PFSK-1 (cell line): ENCODE measurements at regions not wholly inside any gene's neighbourhood (a gene's known extent, or its start where the extent isn't known, plus 50 kb on each side); places are given as distances from the start of the nearest gene placed in this dataset.

Source experiments
- FOXP2 ChIP-seq: optimal IDR thresholded peaks from 2 replicates; pipeline ENCODE3; 2011; ENCODE audit warnings: borderline replicate concordance, control low read depth, inconsistent platforms; ENCODE audit not compliant: insufficient read depth; ENCODE audit errors: extremely low read length, extremely low read depth
- POLR2AphosphoS5 ChIP-seq: IDR thresholded peaks from 2 replicates; pipeline ENCODE4 v1.6.1; 2012; ENCODE audit warnings: low read depth, mild to moderate bottlenecking, control low read depth, low read length, moderate library complexity
- SIN3A ChIP-seq: IDR thresholded peaks from 2 replicates; pipeline ENCODE4 v1.6.1; 2012; ENCODE audit warnings: mild to moderate bottlenecking, low read length, moderate library complexity, borderline replicate concordance; ENCODE audit not compliant: insufficient read depth
- TAF1 ChIP-seq: IDR thresholded peaks from 2 replicates; pipeline ENCODE4 v1.6.1; 2012; ENCODE audit warnings: low read length, control low read depth, borderline replicate concordance; ENCODE audit not compliant: insufficient read depth
- TF ChIP-seq, protein P1 (sequence below), 2 experiments: IDR thresholded peaks; 2 replicates each; pipeline versions ENCODE4 v1.6.1 to v1.8.0; 2011 to 2012; ENCODE audit warnings: low read depth in 2 of 2, low read length in 2 of 2, control low read depth in 1 of 2, inconsistent platforms in 1 of 2, mild to moderate bottlenecking in 1 of 2, moderate library complexity in 1 of 2; ENCODE audit not compliant: insufficient read depth in 1 of 2

- TF ChIP-seq SIN3A (no peak), TAF1 (no peak), POLR2AphosphoS5 (no peak), FOXP2 (no peak)
- TF ChIP-seq, protein P1, sequence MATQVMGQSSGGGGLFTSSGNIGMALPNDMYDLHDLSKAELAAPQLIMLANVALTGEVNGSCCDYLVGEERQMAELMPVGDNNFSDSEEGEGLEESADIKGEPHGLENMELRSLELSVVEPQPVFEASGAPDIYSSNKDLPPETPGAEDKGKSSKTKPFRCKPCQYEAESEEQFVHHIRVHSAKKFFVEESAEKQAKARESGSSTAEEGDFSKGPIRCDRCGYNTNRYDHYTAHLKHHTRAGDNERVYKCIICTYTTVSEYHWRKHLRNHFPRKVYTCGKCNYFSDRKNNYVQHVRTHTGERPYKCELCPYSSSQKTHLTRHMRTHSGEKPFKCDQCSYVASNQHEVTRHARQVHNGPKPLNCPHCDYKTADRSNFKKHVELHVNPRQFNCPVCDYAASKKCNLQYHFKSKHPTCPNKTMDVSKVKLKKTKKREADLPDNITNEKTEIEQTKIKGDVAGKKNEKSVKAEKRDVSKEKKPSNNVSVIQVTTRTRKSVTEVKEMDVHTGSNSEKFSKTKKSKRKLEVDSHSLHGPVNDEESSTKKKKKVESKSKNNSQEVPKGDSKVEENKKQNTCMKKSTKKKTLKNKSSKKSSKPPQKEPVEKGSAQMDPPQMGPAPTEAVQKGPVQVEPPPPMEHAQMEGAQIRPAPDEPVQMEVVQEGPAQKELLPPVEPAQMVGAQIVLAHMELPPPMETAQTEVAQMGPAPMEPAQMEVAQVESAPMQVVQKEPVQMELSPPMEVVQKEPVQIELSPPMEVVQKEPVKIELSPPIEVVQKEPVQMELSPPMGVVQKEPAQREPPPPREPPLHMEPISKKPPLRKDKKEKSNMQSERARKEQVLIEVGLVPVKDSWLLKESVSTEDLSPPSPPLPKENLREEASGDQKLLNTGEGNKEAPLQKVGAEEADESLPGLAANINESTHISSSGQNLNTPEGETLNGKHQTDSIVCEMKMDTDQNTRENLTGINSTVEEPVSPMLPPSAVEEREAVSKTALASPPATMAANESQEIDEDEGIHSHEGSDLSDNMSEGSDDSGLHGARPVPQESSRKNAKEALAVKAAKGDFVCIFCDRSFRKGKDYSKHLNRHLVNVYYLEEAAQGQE (IDR thresholded peaks at IDR 0.05; ENCODE audit: insufficient read depth in 1 of 2, low read depth in 2 of 2, low read length in 2 of 2) = no peak
Observed at GRCh38 chr13:50071379-50071778, 56.1 kb downstream of the KCNRG start.

GRCh38 chr13:50072676-50073075 is 57.4 kb downstream of the KCNRG start:
- no peak for TF ChIP-seq FOXP2
- no peak for TF ChIP-seq POLR2AphosphoS5
- no peak for TF ChIP-seq SIN3A
- no peak for TF ChIP-seq TAF1
- TF ChIP-seq, protein P1 (IDR thresholded peaks at IDR 0.05; ENCODE audit: insufficient read depth in 1 of 2, low read depth in 2 of 2, low read length in 2 of 2) = no peak

GRCh38 chr13:50073340-50073739 is 58.1 kb downstream of the KCNRG start:
- TF ChIP-seq POLR2AphosphoS5 (no peak), TAF1 (no peak), SIN3A (no peak), FOXP2 (no peak)
- TF ChIP-seq, protein P1 (IDR thresholded peaks at IDR 0.05; ENCODE audit: insufficient read depth in 1 of 2, low read depth in 2 of 2, low read length in 2 of 2) = no peak

DNA sequence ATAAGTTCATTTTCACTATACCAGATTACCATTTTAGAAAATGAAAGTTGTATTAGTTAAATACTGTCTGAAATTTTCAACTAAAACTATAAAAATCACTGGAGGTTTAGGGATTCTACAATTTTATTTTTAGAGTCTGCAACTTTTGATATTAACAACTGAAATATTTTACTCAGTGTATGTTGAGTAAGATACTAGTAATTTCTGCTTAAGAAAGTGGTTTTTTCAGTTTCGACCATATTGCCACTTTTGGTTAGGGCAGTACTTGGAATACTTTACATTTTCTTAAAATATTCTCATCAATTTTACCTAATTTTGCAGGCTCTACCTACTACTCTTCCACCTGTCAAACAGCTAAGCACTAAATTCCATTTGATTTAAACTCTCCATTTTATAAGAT is 59.6 kb downstream of the KCNRG start:
- TF ChIP-seq, protein P1 (IDR thresholded peaks at IDR 0.05; ENCODE audit: insufficient read depth in 1 of 2, low read depth in 2 of 2, low read length in 2 of 2) = no peak
- TF ChIP-seq POLR2AphosphoS5 (no peak), SIN3A (no peak), FOXP2 (no peak), TAF1 (no peak)

DNA sequence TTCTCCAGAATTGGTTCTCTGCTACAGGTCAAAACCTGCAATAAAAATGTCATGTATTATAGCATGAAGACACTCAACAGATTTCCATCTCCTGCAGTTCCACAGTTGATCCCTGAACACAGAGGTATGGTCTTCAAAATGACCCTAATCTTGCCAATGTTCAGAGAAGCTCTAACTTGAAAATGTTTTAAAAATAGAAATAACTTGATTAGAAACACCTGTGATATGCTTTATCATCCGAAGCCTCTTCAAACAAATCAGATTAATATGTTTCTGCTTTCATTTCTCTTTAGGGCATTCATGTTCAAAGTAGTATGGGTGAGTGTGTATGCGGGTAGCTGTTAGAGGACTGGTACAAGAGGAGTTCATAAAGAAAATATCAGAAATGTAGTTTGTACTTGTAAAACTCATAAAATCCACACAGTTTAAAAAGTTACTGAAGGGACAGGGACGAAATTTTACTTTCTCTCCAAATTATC is 60.4 kb downstream of the KCNRG start:
- TF ChIP-seq SIN3A = no peak
- no peak for TF ChIP-seq FOXP2
- TF ChIP-seq POLR2AphosphoS5 = no peak
- TF ChIP-seq, protein P1 (IDR thresholded peaks at IDR 0.05; ENCODE audit: insufficient read depth in 1 of 2, low read depth in 2 of 2, low read length in 2 of 2) = no peak
- no peak for TF ChIP-seq TAF1
